ENCODE measurements at regions not wholly inside any gene's neighbourhood (a gene's known extent, or its start where the extent isn't known, plus 50 kb on each side); places are given as distances from the start of the nearest gene placed in this dataset.
"Not testable (repeated sequence)": the region's sequence is repeated elsewhere in the genome, so short reads cannot be mapped to it uniquely, and the experiment has no call there.

- peak overlapping the region in 1 of 3 experiments; percentile 1 for H3K27ac Mint-ChIP-seq
- H3K4me1 Mint-ChIP-seq, result no peaks in the 10 kb centered on the region
- TF ChIP-seq CTCF (IDR thresholded peaks at IDR 0.05; ENCODE audit: unreplicated experiment in 3 of 3), result no peak
- H3K27me3 Mint-ChIP-seq (ENCODE audit: low read depth), result peaks cover 17% of the 10 kb centered on the region
- H3K4me3 Mint-ChIP-seq, result peak overlapping the region in 1 of 3 experiments; percentile 50
- H3K9me3 Mint-ChIP-seq, result peaks cover 2% of the 10 kb centered on the region
- no peaks in the 10 kb centered on the region for H3K36me3 Mint-ChIP-seq (ENCODE audit: low read depth)
Observed at GRCh38 chr13:20301403-20302071, 69.4 kb upstream of the GJB6 start.

GRCh38 chr13:20301015-20301402 lies 68.9 kb upstream of the GJB6 start:
- Mint-ChIP-seq H3K36me3 (ENCODE audit: low read depth) (no peaks in the 10 kb centered on the region), H3K9me3 (no peaks in the 10 kb centered on the region), H3K4me1 (no peaks in the 10 kb centered on the region), H3K27me3 (ENCODE audit: low read depth) (peaks cover 11% of the 10 kb centered on the region), H3K4me3 (peak overlapping the region in 2 of 3 experiments; percentile 4 to 16), H3K27ac (no peak overlapping the region)
- TF ChIP-seq CTCF (IDR thresholded peaks at IDR 0.05; ENCODE audit: unreplicated experiment in 3 of 3), result no peak

- peaks cover 3% of the 10 kb centered on the region for H3K27me3 Mint-ChIP-seq (ENCODE audit: low read depth)
- no peaks in the 10 kb centered on the region for H3K4me1 Mint-ChIP-seq
- no peak overlapping the region for H3K4me3 Mint-ChIP-seq
- no peaks in the 10 kb centered on the region for H3K9me3 Mint-ChIP-seq
- no peak for TF ChIP-seq CTCF (IDR thresholded peaks at IDR 0.05; ENCODE audit: unreplicated experiment in 3 of 3)
- no peak overlapping the region for H3K27ac Mint-ChIP-seq
- H3K36me3 Mint-ChIP-seq (ENCODE audit: low read depth), result no peaks in the 10 kb centered on the region
Observed at GRCh38 chr13:20297181-20297580, 65.1 kb upstream of the GJB6 start.

GRCh38 chr13:20295956-20296355 lies 63.8 kb upstream of the GJB6 start:
- Mint-ChIP-seq H3K27me3 (ENCODE audit: low read depth) (no peaks in the 10 kb centered on the region), H3K9me3 (peaks cover 3% of the 10 kb centered on the region), H3K4me1 (no peaks in the 10 kb centered on the region), H3K27ac (no peak overlapping the region), H3K36me3 (ENCODE audit: low read depth) (no peaks in the 10 kb centered on the region), H3K4me3 (no peak overlapping the region)
- TF ChIP-seq CTCF (IDR thresholded peaks at IDR 0.05; ENCODE audit: unreplicated experiment in 3 of 3), result no peak

- Mint-ChIP-seq H3K4me1 (no peaks in the 10 kb centered on the region), H3K9me3 (peaks cover 3% of the 10 kb centered on the region), H3K36me3 (ENCODE audit: low read depth) (no peaks in the 10 kb centered on the region), H3K27me3 (ENCODE audit: low read depth) (no peaks in the 10 kb centered on the region), H3K4me3 (no peak overlapping the region), H3K27ac (no peak overlapping the region)
- TF ChIP-seq CTCF (IDR thresholded peaks at IDR 0.05; ENCODE audit: unreplicated experiment in 3 of 3), result no peak
Observed at GRCh38 chr13:20294497-20294896, 62.4 kb upstream of the GJB6 start.

- not testable (repeated sequence) for H3K4me1 Mint-ChIP-seq
Observed at GRCh38 chr13:20292301-20292700, 60.2 kb upstream of the GJB6 start.

More at GRCh38 chr13:20292301-20292700, 60.2 kb upstream of the GJB6 start:
- not testable (repeated sequence) for H3K27ac Mint-ChIP-seq; H3K27me3 Mint-ChIP-seq (ENCODE audit: low read depth); H3K36me3 Mint-ChIP-seq (ENCODE audit: low read depth); H3K9me3 Mint-ChIP-seq; H3K4me3 Mint-ChIP-seq

All from nephron (organoid).